Vagina (tissue), 2 donors: ENCODE measurements at regions not wholly inside any gene's neighbourhood (a gene's known extent, or its start where the extent isn't known, plus 50 kb on each side); places are given as distances from the start of the nearest gene placed in this dataset.

Source experiments
- DNase-seq, 2 donors: peaks; one replicate each; pipeline ENCODE4 v3.0.0-alpha.2; 2017; ENCODE audit errors: extremely low spot score in 2 of 2
- H3K27ac ChIP-seq: fragments of 200-600 bp; sonication (generic); one replicate; pipeline ENCODE4 v1.5.1; 2019
- H3K27me3 ChIP-seq: fragments of 200-600 bp; sonication (generic); one replicate; pipeline ENCODE4 v1.5.1; 2019
- H3K36me3 ChIP-seq, 2 donors: fragments of 200-600 bp; sonication (generic); one replicate each; pipeline ENCODE4 v1.5.1; 2017 to 2019
- H3K4me1 ChIP-seq: fragments of 200-600 bp; sonication (generic); one replicate; pipeline ENCODE4 v1.5.1; 2019
- H3K4me3 ChIP-seq, 2 donors: fragments of 200-600 bp; sonication (generic); 1 replicate in 1 of 2; 2 replicates in 1 of 2; pipeline ENCODE4 v1.5.1; 2016 to 2019
- H3K9me3 ChIP-seq: fragments of 200-600 bp; sonication (generic); one replicate; pipeline ENCODE4 v1.5.1; 2019
- POLR2A ChIP-seq, 2 donors: fragments of 450-650 bp; IDR thresholded peaks; one replicate each; pipeline ENCODE4 v1.6.1; 2017; ENCODE audit warnings: antibody characterized with exemption in 2 of 2, mild to moderate bottlenecking in 2 of 2, moderate library complexity in 2 of 2
- POLR2AphosphoS5 ChIP-seq, 2 donors: sonication (generic); formaldehyde crosslinking; IDR thresholded peaks; one replicate each; pipeline ENCODE4 v1.9.0; 2017; ENCODE audit warnings: antibody characterized with exemption in 2 of 2, mild to moderate bottlenecking in 2 of 2, low read depth in 1 of 2; ENCODE audit not compliant: insufficient read depth in 1 of 2
- intact Hi-C: fragments of 100-400 bp; cut with DNase I; formaldehyde crosslinking; loops from one replicate; pipeline ENCODE4 v1.15.1; 2023
- TF ChIP-seq, protein P1 (sequence below), 3 experiments: fragments of 450-650 bp in 2 of 3; fragments of 200-600 bp in 1 of 3; sonication (generic) in 1 of 3; IDR thresholded peaks; one replicate each; pipeline ENCODE4 v1.5.1; 2017 to 2019; ENCODE audit warnings: antibody characterized with exemption in 3 of 3, mild to moderate bottlenecking in 2 of 3, moderate library complexity in 2 of 3

DNA sequence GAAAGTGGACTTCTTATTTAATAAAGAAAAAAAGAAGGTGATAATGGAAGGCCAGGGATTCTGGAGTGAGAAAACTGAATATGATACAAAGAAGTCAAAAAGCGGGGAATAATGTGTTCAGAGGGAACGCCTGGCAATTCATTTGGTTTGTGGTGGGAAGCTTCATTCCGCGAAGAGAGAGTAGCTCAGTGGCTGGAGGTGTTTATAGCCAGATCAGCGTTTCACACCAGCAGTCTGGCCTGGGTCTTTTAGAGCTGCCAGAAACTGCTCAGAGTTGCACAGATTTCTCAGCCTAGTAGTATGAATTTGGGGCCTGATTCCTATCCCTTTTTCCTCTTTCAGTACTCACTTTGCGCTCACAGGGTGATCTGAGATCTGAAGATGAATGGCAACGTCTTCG, 67.8 kb upstream of the IPO9 start:
- H3K27me3 ChIP-seq, result no peaks in the 10 kb centered on the region
- H3K36me3 ChIP-seq, result no peaks in the 10 kb centered on the region
- no peaks in the 10 kb centered on the region for H3K9me3 ChIP-seq
- TF ChIP-seq POLR2A (IDR thresholded peaks at IDR 0.05), result no peak
- no peak for TF ChIP-seq POLR2AphosphoS5 (IDR thresholded peaks at IDR 0.05; ENCODE audit: insufficient read depth in 1 of 2, low read depth in 1 of 2)
- TF ChIP-seq, protein P1, sequence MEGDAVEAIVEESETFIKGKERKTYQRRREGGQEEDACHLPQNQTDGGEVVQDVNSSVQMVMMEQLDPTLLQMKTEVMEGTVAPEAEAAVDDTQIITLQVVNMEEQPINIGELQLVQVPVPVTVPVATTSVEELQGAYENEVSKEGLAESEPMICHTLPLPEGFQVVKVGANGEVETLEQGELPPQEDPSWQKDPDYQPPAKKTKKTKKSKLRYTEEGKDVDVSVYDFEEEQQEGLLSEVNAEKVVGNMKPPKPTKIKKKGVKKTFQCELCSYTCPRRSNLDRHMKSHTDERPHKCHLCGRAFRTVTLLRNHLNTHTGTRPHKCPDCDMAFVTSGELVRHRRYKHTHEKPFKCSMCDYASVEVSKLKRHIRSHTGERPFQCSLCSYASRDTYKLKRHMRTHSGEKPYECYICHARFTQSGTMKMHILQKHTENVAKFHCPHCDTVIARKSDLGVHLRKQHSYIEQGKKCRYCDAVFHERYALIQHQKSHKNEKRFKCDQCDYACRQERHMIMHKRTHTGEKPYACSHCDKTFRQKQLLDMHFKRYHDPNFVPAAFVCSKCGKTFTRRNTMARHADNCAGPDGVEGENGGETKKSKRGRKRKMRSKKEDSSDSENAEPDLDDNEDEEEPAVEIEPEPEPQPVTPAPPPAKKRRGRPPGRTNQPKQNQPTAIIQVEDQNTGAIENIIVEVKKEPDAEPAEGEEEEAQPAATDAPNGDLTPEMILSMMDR (IDR thresholded peaks at IDR 0.05), result no peak
- no peak for DNase-seq
- no peak overlapping the region for H3K4me3 ChIP-seq
- intact Hi-C loops, result no loop called here
- no peak overlapping the region for H3K27ac ChIP-seq
- peaks cover 55% of the 10 kb centered on the region for H3K4me1 ChIP-seq

DNA sequence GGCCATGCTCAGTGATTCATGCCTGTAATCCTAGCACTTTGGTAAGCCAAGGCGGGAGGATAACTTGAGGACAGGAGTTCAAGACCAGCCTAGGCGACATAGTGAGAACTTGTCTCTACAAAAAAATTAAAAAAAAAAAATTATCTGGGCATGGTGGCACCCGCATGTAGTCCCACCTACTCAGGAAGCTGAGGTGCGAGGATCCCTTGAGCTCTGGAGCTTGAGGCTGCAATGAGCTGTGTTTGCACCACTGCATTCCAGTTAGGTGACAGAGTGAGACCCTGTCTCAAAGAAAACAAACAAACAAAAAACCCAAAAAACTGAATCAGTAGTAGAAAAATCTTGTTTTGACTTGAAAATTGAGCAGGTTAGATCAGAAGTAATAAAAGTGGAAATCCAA, 67.1 kb upstream of the IPO9 start:
- H3K27ac ChIP-seq, result no peak overlapping the region
- DNase-seq, result no peak

DNA sequence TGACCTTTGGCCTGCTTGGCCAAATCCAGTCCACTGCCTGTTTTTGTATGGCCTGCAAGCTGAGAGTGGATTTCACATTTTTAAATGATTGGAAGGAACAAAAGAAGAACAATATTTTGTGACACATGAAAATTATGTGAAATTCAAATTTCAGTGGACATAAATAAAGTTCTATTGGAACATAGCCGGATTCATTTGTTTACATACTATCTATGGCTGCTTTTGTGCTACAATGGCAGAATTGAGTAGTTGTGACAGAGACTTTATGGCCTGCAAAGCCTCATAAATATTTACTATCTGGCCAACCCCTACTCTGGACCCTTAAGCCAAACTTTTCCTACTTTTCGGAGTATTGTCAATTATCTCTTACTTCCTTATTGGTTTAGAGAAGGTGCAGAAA, 66.6 kb upstream of the IPO9 start:
- Histone ChIP-seq H3K4me3 (no peak overlapping the region), H3K36me3 (no peaks in the 10 kb centered on the region), H3K27ac (no peak overlapping the region), H3K9me3 (no peaks in the 10 kb centered on the region), H3K4me1 (peaks cover 56% of the 10 kb centered on the region), H3K27me3 (no peaks in the 10 kb centered on the region)
- intact Hi-C loops, result no loop called here
- no peak for DNase-seq
- no peak for TF ChIP-seq POLR2A (IDR thresholded peaks at IDR 0.05)
- TF ChIP-seq POLR2AphosphoS5 (IDR thresholded peaks at IDR 0.05; ENCODE audit: insufficient read depth in 1 of 2, low read depth in 1 of 2), result no peak
- TF ChIP-seq, protein P1 (IDR thresholded peaks at IDR 0.05), result no peak

More for the DNA sequence above, 67.1 kb upstream of the IPO9 start:
- Histone ChIP-seq H3K4me1 (peaks cover 56% of the 10 kb centered on the region), H3K4me3 (no peak overlapping the region), H3K9me3 (no peaks in the 10 kb centered on the region), H3K27me3 (no peaks in the 10 kb centered on the region), H3K36me3 (no peaks in the 10 kb centered on the region)
- intact Hi-C loops, result no loop called here
- TF ChIP-seq POLR2AphosphoS5 (IDR thresholded peaks at IDR 0.05; ENCODE audit: insufficient read depth in 1 of 2, low read depth in 1 of 2) (no peak), POLR2A (IDR thresholded peaks at IDR 0.05) (no peak)
- TF ChIP-seq, protein P1 (IDR thresholded peaks at IDR 0.05), result no peak

DNA sequence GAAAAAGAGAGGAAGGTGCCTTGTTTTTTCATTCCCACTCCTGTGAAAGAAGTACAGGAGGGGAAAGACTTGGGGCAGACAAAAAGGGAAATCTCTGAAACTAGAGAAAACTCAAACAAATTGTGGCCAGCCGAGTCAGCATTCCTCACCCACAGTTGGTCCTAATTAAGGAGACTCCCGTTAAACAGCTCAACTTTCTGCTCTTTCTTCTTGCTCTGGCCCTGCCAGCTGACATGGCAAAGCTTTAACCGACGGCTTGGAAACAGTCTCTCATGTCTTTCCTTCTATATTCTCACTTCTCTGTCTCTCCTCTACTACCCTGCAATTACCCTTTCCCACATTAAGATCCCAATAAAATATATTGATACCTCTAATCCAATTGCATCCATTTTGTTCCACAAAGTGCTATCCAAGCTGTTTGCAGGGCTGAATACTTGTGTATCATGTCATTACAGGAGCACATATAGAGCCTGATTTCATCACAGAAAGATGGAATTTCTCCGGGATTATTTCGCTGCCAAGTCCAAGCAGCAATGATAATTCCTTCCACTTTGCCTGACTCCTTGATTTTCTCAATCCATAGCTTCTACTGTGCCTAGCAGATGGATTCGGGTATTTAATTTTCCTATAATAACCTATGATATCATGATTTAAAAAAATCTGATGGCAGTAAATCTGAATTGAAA, 65.4 kb upstream of the IPO9 start:
- TF ChIP-seq POLR2AphosphoS5 (IDR thresholded peaks at IDR 0.05; ENCODE audit: insufficient read depth in 1 of 2, low read depth in 1 of 2) (no peak), POLR2A (IDR thresholded peaks at IDR 0.05) (no peak)
- TF ChIP-seq, protein P1 (IDR thresholded peaks at IDR 0.05), result no peak
- no peaks in the 10 kb centered on the region for H3K27me3 ChIP-seq
- H3K36me3 ChIP-seq, result no peaks in the 10 kb centered on the region
- H3K27ac ChIP-seq, result peak overlapping the region; percentile 33
- no peak overlapping the region for H3K4me3 ChIP-seq
- DNase-seq, result no peak
- no peaks in the 10 kb centered on the region for H3K9me3 ChIP-seq
- intact Hi-C loops, result no loop called here
- peaks cover 59% of the 10 kb centered on the region for H3K4me1 ChIP-seq

DNA sequence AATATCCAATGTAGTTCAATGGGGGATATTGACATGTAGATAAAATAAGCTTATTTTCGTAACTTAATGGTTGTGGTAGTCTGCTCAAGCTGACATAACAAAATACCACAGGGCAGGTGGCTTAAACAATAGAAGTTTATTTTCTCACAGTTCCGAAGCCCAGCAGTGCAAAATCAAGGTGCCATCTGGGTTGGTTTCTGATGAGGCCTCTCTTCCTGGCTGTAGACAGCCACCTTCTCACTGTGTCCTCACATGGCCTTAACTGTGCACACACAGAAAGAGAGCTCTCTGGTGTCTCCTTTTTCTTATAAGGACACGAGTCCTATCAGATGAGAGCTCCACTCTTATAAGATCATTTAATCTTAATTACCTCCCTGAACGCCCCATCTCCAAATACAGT, 64.8 kb upstream of the IPO9 start:
- Histone ChIP-seq H3K27me3 (no peaks in the 10 kb centered on the region), H3K27ac (peak overlapping the region; percentile 33), H3K4me3 (no peak overlapping the region), H3K36me3 (no peaks in the 10 kb centered on the region), H3K9me3 (no peaks in the 10 kb centered on the region), H3K4me1 (peaks cover 65% of the 10 kb centered on the region)
- DNase-seq, result no peak
- intact Hi-C loops, result no loop called here
- TF ChIP-seq, protein P1 (IDR thresholded peaks at IDR 0.05), result no peak
- no peak for TF ChIP-seq POLR2AphosphoS5 (IDR thresholded peaks at IDR 0.05; ENCODE audit: insufficient read depth in 1 of 2, low read depth in 1 of 2)
- TF ChIP-seq POLR2A (IDR thresholded peaks at IDR 0.05), result no peak
